Hematopoietic multipotent progenitor cell treated with erythropoietin and hydrocortisone succinate and interleukin-3 and kit ligand, for 8 days (in vitro differentiated cells): ENCODE measurements at regions not wholly inside any gene's neighbourhood (a gene's known extent, or its start where the extent isn't known, plus 50 kb on each side); places are given as distances from the start of the nearest gene placed in this dataset.

Experiments
- DNase-seq: peaks from one replicate; pipeline ENCODE4 v3.0.0-alpha.2; 2015

- DNase-seq: no peak
Measured at GRCh38 chr1:218643281-218643680, 298.1 kb downstream of the TGFB2 start.

GRCh38 chr1:218643926-218644325, 298.8 kb downstream of the TGFB2 start:
- no peak for DNase-seq

GRCh38 chr1:218646288-218646687, 301.2 kb downstream of the TGFB2 start:
- no peak for DNase-seq

GRCh38 chr1:218656301-218657037, 311.3 kb downstream of the TGFB2 start:
- DNase-seq: no peak

- no peak for DNase-seq
Measured at GRCh38 chr1:218658269-218658668, 313.1 kb downstream of the TGFB2 start.

GRCh38 chr1:218658899-218659298, 313.8 kb downstream of the TGFB2 start:
- DNase-seq: no peak

GRCh38 chr1:218659911-218660677, 315.0 kb downstream of the TGFB2 start:
- DNase-seq: no peak

- DNase-seq: no peak
Measured at GRCh38 chr1:218660678-218661053, 315.5 kb downstream of the TGFB2 start.

- DNase-seq: no peak
Measured at GRCh38 chr1:218661411-218661810, 316.3 kb downstream of the TGFB2 start.

- no peak for DNase-seq
Measured at GRCh38 chr1:218664385-218665170, 319.4 kb downstream of the TGFB2 start.

GRCh38 chr1:218665221-218665620, 320.1 kb downstream of the TGFB2 start:
- no peak for DNase-seq

- no peak for DNase-seq
Measured at GRCh38 chr1:218666263-218666662, 321.1 kb downstream of the TGFB2 start.

GRCh38 chr1:218667781-218668516, 322.8 kb downstream of the TGFB2 start:
- no peak for DNase-seq

- DNase-seq: no peak
Measured at GRCh38 chr1:218669431-218669830, 324.3 kb downstream of the TGFB2 start.

GRCh38 chr1:218670875-218671274, 325.7 kb downstream of the TGFB2 start:
- no peak for DNase-seq

- DNase-seq: no peak
Measured at GRCh38 chr1:218671573-218671972, 326.4 kb downstream of the TGFB2 start.

- DNase-seq: no peak
Measured at GRCh38 chr1:218673170-218673569, 328.0 kb downstream of the TGFB2 start.

GRCh38 chr1:218674280-218674773, 329.2 kb downstream of the TGFB2 start:
- DNase-seq: no peak

GRCh38 chr1:218677026-218677425, 331.9 kb downstream of the TGFB2 start:
- no peak for DNase-seq

- DNase-seq: no peak
Measured at GRCh38 chr1:218679391-218679790, 334.3 kb downstream of the TGFB2 start.

GRCh38 chr1:218679988-218680748, 335.0 kb downstream of the TGFB2 start:
- DNase-seq: no peak

- no peak for DNase-seq
Measured at GRCh38 chr1:218683242-218683641, 338.1 kb downstream of the TGFB2 start.
